Upper lobe of left lung (tissue), 4 donors: ENCODE measurements at regions not wholly inside any gene's neighbourhood (a gene's known extent, or its start where the extent isn't known, plus 50 kb on each side); places are given as distances from the start of the nearest gene placed in this dataset.

Experiments
- EP300 ChIP-seq, 4 donors: sonication (generic); formaldehyde crosslinking; IDR thresholded peaks; one replicate each; pipeline ENCODE4 v1.5.1; 2017; ENCODE audit warnings: antibody characterized with exemption in 4 of 4, control low read depth in 2 of 4
- POLR2A ChIP-seq, 4 donors: fragments of 450-650 bp; IDR thresholded peaks; one replicate each; pipeline ENCODE4 v1.5.1; 2016 to 2017; ENCODE audit warnings: antibody characterized with exemption in 4 of 4, mild to moderate bottlenecking in 2 of 4
- TF ChIP-seq, protein P1 (sequence below), 6 experiments: fragments of 450-650 bp in 4 of 6; fragments of 200-600 bp in 2 of 6; sonication (generic) in 2 of 6; IDR thresholded peaks; one replicate each; pipeline ENCODE4 v1.5.1; 2016 to 2019; ENCODE audit warnings: antibody characterized with exemption in 6 of 6

- TF ChIP-seq, protein P1, sequence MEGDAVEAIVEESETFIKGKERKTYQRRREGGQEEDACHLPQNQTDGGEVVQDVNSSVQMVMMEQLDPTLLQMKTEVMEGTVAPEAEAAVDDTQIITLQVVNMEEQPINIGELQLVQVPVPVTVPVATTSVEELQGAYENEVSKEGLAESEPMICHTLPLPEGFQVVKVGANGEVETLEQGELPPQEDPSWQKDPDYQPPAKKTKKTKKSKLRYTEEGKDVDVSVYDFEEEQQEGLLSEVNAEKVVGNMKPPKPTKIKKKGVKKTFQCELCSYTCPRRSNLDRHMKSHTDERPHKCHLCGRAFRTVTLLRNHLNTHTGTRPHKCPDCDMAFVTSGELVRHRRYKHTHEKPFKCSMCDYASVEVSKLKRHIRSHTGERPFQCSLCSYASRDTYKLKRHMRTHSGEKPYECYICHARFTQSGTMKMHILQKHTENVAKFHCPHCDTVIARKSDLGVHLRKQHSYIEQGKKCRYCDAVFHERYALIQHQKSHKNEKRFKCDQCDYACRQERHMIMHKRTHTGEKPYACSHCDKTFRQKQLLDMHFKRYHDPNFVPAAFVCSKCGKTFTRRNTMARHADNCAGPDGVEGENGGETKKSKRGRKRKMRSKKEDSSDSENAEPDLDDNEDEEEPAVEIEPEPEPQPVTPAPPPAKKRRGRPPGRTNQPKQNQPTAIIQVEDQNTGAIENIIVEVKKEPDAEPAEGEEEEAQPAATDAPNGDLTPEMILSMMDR (IDR thresholded peaks at IDR 0.05), result no peak
- TF ChIP-seq EP300 (IDR thresholded peaks at IDR 0.05) (no peak), POLR2A (IDR thresholded peaks at IDR 0.05) (no peak)
Measured at GRCh38 chr12:125853670-125854069, 788.4 kb downstream of the AACS start.
